HCT116 (cell line): ENCODE measurements at regions not wholly inside any gene's neighbourhood (a gene's known extent, or its start where the extent isn't known, plus 50 kb on each side); places are given as distances from the start of the nearest gene placed in this dataset.

Source experiments
- ATAC-seq: fragments of 200-7000 bp; cut with Tn5 transposase; 2 replicates; pipeline ENCODE4 v1.9.1; 2020; ENCODE audit warnings: mild to moderate bottlenecking, moderate library complexity
- BruUV-seq: library from RNA; stranded (reverse); fragments of 400-500 nt; replicated peaks from 2 replicates; lab custom pipeline; 2021; lab: Mats Ljungman, UMichigan
- CTCF ChIA-PET: fragments of 300-600 bp; sonication (Branson Sonifier 250); formaldehyde crosslinking; loops from one replicate; lab custom pipeline; 2021; ENCODE audit warnings: antibody characterized with exemption; lab: Charles Lee
- POLR2A ChIA-PET: fragments of 300-600, 350-600 bp; sonication (Branson Sonifier 250); formaldehyde crosslinking; loops from one replicate; lab custom pipeline; 2021; ENCODE audit warnings: antibody characterized with exemption; lab: Charles Lee
- RAD21 ChIA-PET, 2 experiments: fragments of 300-600 bp; sonication (Branson Sonifier 250); formaldehyde crosslinking; loops; one replicate each; lab custom pipeline; 2023; ENCODE audit warnings: low total read pairs in 2 of 2; ENCODE audit not compliant: uncharacterized antibody in 2 of 2, unreplicated experiment in 2 of 2, low non-redundant PET in 1 of 2; lab: Charles Lee
- DNase-seq: peaks from one replicate; pipeline ENCODE4 v3.0.0-alpha.2; 2010; ENCODE audit warnings: low read depth, low spot score
- H2AFZ ChIP-seq: fragments of 200-600 bp; shearing (Covaris generic), sonication (generic); 2 replicates; pipeline ENCODE4 v1.6.1; 2017; ENCODE audit warnings: low read depth, mixed run types, mixed read lengths, antibody characterized with exemption, low read length; ENCODE audit not compliant: poor library complexity, severe bottlenecking
- H3K27ac ChIP-seq: 2 replicates; pipeline ENCODE4 v1.5.1; 2012; ENCODE audit warnings: low read depth, low read length
- H3K27me3 ChIP-seq: fragments of 200-600 bp; sonication (generic); 2 replicates; pipeline ENCODE4 v1.6.1; 2016; ENCODE audit warnings: mixed run types, low read length, mixed read lengths; ENCODE audit not compliant: insufficient read depth
- H3K36me3 ChIP-seq, 2 experiments: fragments of 200-500 bp in 1 of 2; fragments of 200-600 bp in 1 of 2; sonication (Bioruptor generic) in 1 of 2; sonication (generic) in 1 of 2; 2 replicates each; pipeline versions ENCODE4 v1.5.1 to v1.6.1; 2014 to 2016; ENCODE audit warnings: low read length in 2 of 2, inconsistent platforms in 1 of 2, mixed read lengths in 1 of 2, mixed run types in 1 of 2; ENCODE audit not compliant: insufficient read depth in 2 of 2, control insufficient read depth in 1 of 2
- H3K4me1 ChIP-seq, 2 experiments: fragments of 200-600 bp in 1 of 2; sonication (generic) in 1 of 2; 2 replicates each; pipeline versions ENCODE4 v1.5.1 to v1.6.1; 2012 to 2017; ENCODE audit warnings: low read length in 2 of 2, inconsistent platforms in 1 of 2, mild to moderate bottlenecking in 1 of 2, mixed read lengths in 1 of 2, mixed run types in 1 of 2, moderate library complexity in 1 of 2; ENCODE audit not compliant: insufficient read depth in 2 of 2, control insufficient read depth in 1 of 2
- H3K4me2 ChIP-seq: fragments of 200-600 bp; sonication (generic); 2 replicates; pipeline ENCODE4 v1.6.1; 2017; ENCODE audit warnings: mixed run types, low read length, mixed read lengths
- H3K4me3 ChIP-seq, 2 experiments: fragments of 200-600 bp in 1 of 2; sonication (generic) in 1 of 2; replicated peaks in 1 of 2; 2 replicates each; pipeline ENCODE4 v1.5.1; 2011 to 2016; ENCODE audit warnings: low read length in 2 of 2, control low read depth in 1 of 2, low read depth in 1 of 2, mild to moderate bottlenecking in 1 of 2, mixed read lengths in 1 of 2, mixed run types in 1 of 2
- H3K79me2 ChIP-seq: fragments of 200-600 bp; sonication (generic); 2 replicates; pipeline ENCODE4 v1.6.1; 2017; ENCODE audit warnings: mild to moderate bottlenecking, mixed run types, low read length, moderate library complexity, mixed read lengths; ENCODE audit not compliant: insufficient read depth
- H3K9ac ChIP-seq: fragments of 200-600 bp; sonication (generic); 2 replicates; pipeline ENCODE4 v1.6.1; 2016; ENCODE audit warnings: low read length, mixed read lengths
- H3K9me2 ChIP-seq: fragments of 200-600 bp; sonication (generic), shearing (Covaris generic); 2 replicates; pipeline ENCODE4 v1.6.1; 2017; ENCODE audit warnings: mixed run types, mild to moderate bottlenecking, moderate library complexity; ENCODE audit not compliant: insufficient read depth
- H3K9me3 ChIP-seq, 2 experiments: fragments of 200-500 bp in 1 of 2; fragments of 200-600 bp in 1 of 2; sonication (Bioruptor generic) in 1 of 2; sonication (generic) in 1 of 2; 2 replicates each; pipeline ENCODE4 v1.6.1; 2014 to 2017; ENCODE audit warnings: low read length in 2 of 2, mixed read lengths in 2 of 2, inconsistent platforms in 1 of 2, low read depth in 1 of 2, mild to moderate bottlenecking in 1 of 2, mixed run types in 1 of 2, moderate library complexity in 1 of 2; ENCODE audit not compliant: control insufficient read depth in 1 of 2, insufficient read depth in 1 of 2
- H4K20me1 ChIP-seq: fragments of 200-600 bp; sonication (generic), shearing (Covaris generic); 2 replicates; pipeline ENCODE4 v1.6.1; 2017; ENCODE audit warnings: mixed run types, mild to moderate bottlenecking, moderate library complexity; ENCODE audit not compliant: insufficient read depth
- POLR2A ChIP-seq: IDR thresholded peaks from 2 replicates; pipeline ENCODE4 v1.7.0; 2011; ENCODE audit warnings: borderline replicate concordance; ENCODE audit not compliant: insufficient read depth, insufficient read length; ENCODE audit errors: extremely low read depth
- POLR2AphosphoS5 ChIP-seq: IDR thresholded peaks from 2 replicates; pipeline ENCODE4 v1.6.1; 2011; ENCODE audit warnings: mild to moderate bottlenecking, low read depth, low read length, moderate library complexity
- YY1 ChIP-seq: IDR thresholded peaks from 2 replicates; pipeline ENCODE4 v1.6.1; 2011; ENCODE audit warnings: low read length, low read depth, moderate library complexity, mild to moderate bottlenecking; ENCODE audit not compliant: insufficient replicate concordance; ENCODE audit errors: extremely low read depth
- intact Hi-C: fragments of 100-400 bp; cut with micrococcal nuclease; formaldehyde crosslinking; loops from 2 replicates; pipeline ENCODE4 v1.10.0; 2022
- TF ChIP-seq, protein P1 (sequence below), 3 experiments: fragments of 200-600 bp in 1 of 3; sonication (generic) in 1 of 3; IDR thresholded peaks in 2 of 3; conservative IDR thresholded peaks in 1 of 3; 2 replicates each; pipeline ENCODE4 v1.5.1; 2012 to 2017; ENCODE audit warnings: low read depth in 2 of 3, low read length in 2 of 3, antibody characterized with exemption in 1 of 3, borderline replicate concordance in 1 of 3, control low read depth in 1 of 3, mild to moderate bottlenecking in 1 of 3, mixed read lengths in 1 of 3, mixed run types in 1 of 3, moderate library complexity in 1 of 3; ENCODE audit not compliant: insufficient read depth in 1 of 3

DNA sequence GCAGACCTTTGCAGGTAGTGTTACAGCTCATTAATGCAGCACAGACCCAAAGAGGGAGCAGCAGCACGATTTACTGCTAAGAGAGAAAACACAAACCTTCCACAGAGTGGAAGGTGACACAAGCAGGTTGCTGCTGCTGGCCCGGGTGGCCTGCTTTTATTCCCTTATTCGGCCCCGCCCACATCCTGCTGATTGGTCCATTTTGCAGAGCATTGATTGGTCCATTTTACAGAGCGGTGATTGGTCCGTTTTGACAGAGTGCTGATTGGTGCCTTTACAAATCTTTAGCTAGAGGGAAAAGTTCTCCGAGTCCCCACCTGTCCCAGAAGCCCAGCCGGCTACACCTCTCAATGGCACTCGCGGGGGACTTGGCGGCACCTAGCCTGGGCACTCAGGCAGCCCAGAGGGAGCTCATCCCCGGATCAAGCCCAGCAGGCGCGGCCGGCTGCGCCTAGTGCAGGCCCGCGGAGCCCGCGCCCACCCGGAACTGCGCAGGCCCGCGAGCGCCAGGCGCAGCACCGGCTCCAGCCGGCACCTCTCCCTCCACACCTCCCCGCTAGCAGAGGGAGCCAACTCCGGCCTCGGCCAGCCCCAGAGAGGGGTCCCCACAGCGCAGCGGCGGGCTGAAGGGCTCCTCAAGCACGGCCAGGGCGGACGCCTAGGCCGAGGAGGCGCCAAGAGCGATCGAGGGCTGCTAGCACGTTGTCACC is 825.6 kb upstream of the HS6ST1 start:
- Histone ChIP-seq H3K27ac (no peak overlapping the region), H3K79me2 (no peaks in the 10 kb centered on the region), H3K36me3 (no peaks in the 10 kb centered on the region), H3K9ac (no peak overlapping the region), H3K27me3 (peaks cover 5% of the 10 kb centered on the region), H3K4me2 (no peak overlapping the region), H4K20me1 (no peaks in the 10 kb centered on the region), H3K9me3 (no peaks in the 10 kb centered on the region), H3K4me3 (no peak overlapping the region), H2AFZ (no peak overlapping the region), H3K9me2 (no peaks in the 10 kb centered on the region; the same call in 1 of the 2 replicates), H3K4me1 (no peaks in the 10 kb centered on the region)
- POLR2A ChIA-PET: no interaction called here
- RAD21 ChIA-PET: no interaction called here
- ATAC-seq (no peak), DNase-seq (no peak)
- TF ChIP-seq, protein P1, sequence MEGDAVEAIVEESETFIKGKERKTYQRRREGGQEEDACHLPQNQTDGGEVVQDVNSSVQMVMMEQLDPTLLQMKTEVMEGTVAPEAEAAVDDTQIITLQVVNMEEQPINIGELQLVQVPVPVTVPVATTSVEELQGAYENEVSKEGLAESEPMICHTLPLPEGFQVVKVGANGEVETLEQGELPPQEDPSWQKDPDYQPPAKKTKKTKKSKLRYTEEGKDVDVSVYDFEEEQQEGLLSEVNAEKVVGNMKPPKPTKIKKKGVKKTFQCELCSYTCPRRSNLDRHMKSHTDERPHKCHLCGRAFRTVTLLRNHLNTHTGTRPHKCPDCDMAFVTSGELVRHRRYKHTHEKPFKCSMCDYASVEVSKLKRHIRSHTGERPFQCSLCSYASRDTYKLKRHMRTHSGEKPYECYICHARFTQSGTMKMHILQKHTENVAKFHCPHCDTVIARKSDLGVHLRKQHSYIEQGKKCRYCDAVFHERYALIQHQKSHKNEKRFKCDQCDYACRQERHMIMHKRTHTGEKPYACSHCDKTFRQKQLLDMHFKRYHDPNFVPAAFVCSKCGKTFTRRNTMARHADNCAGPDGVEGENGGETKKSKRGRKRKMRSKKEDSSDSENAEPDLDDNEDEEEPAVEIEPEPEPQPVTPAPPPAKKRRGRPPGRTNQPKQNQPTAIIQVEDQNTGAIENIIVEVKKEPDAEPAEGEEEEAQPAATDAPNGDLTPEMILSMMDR (IDR thresholded peaks at IDR 0.05 in 2 of 3, conservative IDR thresholded peaks at IDR 0.05 in 1 of 3; ENCODE audit: borderline replicate concordance in 1 of 3, insufficient read depth in 1 of 3, low read depth in 2 of 3, low read length in 2 of 3): no peak
- TF ChIP-seq POLR2AphosphoS5 (no peak), YY1 (no peak)
- CTCF ChIA-PET: no interaction called here
- no TSS peak for BruUV-seq
- intact Hi-C loops: no loop called here

DNA sequence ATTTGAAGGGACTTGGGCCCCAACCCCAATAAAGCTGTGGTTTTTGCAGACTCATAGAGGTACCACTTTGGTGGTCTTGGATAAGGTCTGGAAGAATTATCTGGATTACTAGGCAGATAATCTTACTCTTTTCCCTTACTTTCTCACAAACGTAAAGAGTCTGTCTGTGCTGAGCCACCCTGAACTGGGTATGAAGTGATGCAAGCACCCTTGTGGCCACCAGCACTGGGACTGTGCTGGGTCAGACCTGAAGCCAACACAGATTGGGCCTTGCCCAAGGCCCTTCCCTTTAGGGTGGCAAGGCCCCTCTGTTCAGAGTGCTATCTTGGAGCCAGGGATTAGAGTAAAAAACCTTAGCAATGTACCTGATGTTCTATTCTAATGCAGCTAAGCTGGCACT is 827.0 kb upstream of the RAB6C start:
- no peaks in the 10 kb centered on the region for H4K20me1 ChIP-seq

More for the DNA sequence above, 827.0 kb upstream of the RAB6C start:
- ChIA-PET RAD21 (no interaction called here), POLR2A (no interaction called here), CTCF (no interaction called here)
- TF ChIP-seq POLR2A: no peak
- no TSS peak for BruUV-seq
- no peaks in the 10 kb centered on the region for H3K9me3 ChIP-seq
- ATAC-seq: no peak
- no peaks in the 10 kb centered on the region for H3K36me3 ChIP-seq
- no peaks in the 10 kb centered on the region for H3K9me2 ChIP-seq
- no peak for DNase-seq
- no peak overlapping the region for H3K27ac ChIP-seq
- H3K4me2 ChIP-seq: no peak overlapping the region
- no peak overlapping the region for H3K4me3 ChIP-seq
- peaks cover 5% of the 10 kb centered on the region; the same call in 1 of the 2 replicates for H3K27me3 ChIP-seq
- no peak overlapping the region for H3K9ac ChIP-seq
- no peaks in the 10 kb centered on the region for H3K79me2 ChIP-seq
- H3K4me1 ChIP-seq: no peaks in the 10 kb centered on the region
- intact Hi-C loops: no loop called here
- no peak overlapping the region for H2AFZ ChIP-seq
